ENCODE measurements at regions not wholly inside any gene's neighbourhood (a gene's known extent, or its start where the extent isn't known, plus 50 kb on each side); places are given as distances from the start of the nearest gene placed in this dataset.

DNA sequence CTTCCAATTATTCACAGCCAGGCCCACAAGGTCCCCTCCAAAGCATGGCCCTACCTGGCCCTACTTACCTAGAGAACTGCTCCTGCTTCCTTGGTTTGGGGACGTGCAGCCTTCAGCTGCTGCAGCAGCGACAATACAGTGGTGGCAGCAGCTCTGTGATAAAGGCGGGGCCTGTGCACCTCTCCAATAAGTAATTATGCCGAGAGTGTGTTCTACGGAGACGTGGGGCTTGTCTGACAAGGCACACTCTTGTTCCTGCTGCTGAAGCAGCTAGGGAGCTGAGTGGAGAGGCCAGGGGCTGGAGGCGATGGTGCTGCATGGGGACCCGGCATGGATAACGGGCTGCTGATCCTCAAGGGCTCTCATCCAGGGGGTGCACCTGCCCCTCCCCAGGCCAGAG lies 98.0 kb upstream of the THY1 start:
- peaks cover 3% of the 10 kb centered on the region for H3K27me3 ChIP-seq (ENCODE audit: insufficient read depth, low read length, poor library complexity)

DNA sequence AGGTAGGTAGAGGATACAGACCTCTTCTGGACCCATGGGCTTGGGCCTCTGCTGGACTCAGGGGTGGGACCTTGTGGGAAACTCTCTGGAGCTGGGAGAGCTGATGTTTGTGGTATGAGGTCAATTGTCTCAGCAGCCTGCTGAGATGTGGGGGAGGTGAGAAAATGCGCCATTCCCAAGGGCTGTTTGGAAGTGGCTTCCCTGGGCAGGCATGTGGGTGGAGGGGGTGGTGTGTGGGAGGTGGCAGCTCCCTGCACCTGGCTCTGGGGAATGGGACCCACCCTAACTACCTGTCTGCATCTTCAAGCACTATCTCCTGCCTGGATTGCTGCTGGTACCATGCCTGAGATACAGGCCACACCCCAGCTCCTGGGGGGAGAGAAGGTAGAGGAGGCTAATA lies 97.4 kb upstream of the THY1 start:
- H3K4me3 ChIP-seq (ENCODE audit: low read depth in 1 of 2, low read length in 2 of 2) = no peak overlapping the region
- no peak overlapping the region for H3K4me2 ChIP-seq (ENCODE audit: insufficient read depth, low read length)
- no peak overlapping the region for H3K27ac ChIP-seq (ENCODE audit: low read length)
- no peaks in the 10 kb centered on the region for H3K4me1 ChIP-seq (ENCODE audit: insufficient read depth, low read length)
- H3K36me3 ChIP-seq (ENCODE audit: insufficient read depth, low read length) = no peaks in the 10 kb centered on the region
- no peak for ATAC-seq (ENCODE audit: insufficient read depth, low read depth)
- TF ChIP-seq, protein P1, sequence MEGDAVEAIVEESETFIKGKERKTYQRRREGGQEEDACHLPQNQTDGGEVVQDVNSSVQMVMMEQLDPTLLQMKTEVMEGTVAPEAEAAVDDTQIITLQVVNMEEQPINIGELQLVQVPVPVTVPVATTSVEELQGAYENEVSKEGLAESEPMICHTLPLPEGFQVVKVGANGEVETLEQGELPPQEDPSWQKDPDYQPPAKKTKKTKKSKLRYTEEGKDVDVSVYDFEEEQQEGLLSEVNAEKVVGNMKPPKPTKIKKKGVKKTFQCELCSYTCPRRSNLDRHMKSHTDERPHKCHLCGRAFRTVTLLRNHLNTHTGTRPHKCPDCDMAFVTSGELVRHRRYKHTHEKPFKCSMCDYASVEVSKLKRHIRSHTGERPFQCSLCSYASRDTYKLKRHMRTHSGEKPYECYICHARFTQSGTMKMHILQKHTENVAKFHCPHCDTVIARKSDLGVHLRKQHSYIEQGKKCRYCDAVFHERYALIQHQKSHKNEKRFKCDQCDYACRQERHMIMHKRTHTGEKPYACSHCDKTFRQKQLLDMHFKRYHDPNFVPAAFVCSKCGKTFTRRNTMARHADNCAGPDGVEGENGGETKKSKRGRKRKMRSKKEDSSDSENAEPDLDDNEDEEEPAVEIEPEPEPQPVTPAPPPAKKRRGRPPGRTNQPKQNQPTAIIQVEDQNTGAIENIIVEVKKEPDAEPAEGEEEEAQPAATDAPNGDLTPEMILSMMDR (IDR thresholded peaks at IDR 0.05; ENCODE audit: borderline replicate concordance, extremely low read depth, low read length, poor library complexity, severe bottlenecking) = no peak
- TF ChIP-seq EZH2 (IDR thresholded peaks at IDR 0.05; ENCODE audit: borderline replicate concordance, low read depth, low read length, severe bottlenecking) = no peak
- H3K27me3 ChIP-seq (ENCODE audit: insufficient read depth, low read length, poor library complexity) = peaks cover 3% of the 10 kb centered on the region
- H3K79me2 ChIP-seq (ENCODE audit: insufficient read depth, low read length) = no peaks in the 10 kb centered on the region
- H3K9me3 ChIP-seq (ENCODE audit: insufficient read depth, low read length, severe bottlenecking) = no peaks in the 10 kb centered on the region
- no peak overlapping the region for H3K9ac ChIP-seq (ENCODE audit: low read depth, low read length)
- peaks cover 5% of the 10 kb centered on the region; the same call in 1 of the 2 replicates for H4K20me1 ChIP-seq (ENCODE audit: insufficient read depth, low read length)
- no peak for DNase-seq
- no peak overlapping the region for H2AFZ ChIP-seq (ENCODE audit: low read depth, low read length)

More for the DNA sequence above, 98.0 kb upstream of the THY1 start:
- no peak for TF ChIP-seq EZH2 (IDR thresholded peaks at IDR 0.05; ENCODE audit: borderline replicate concordance, low read depth, low read length, severe bottlenecking)
- TF ChIP-seq, protein P1 (IDR thresholded peaks at IDR 0.05; ENCODE audit: borderline replicate concordance, extremely low read depth, low read length, poor library complexity, severe bottlenecking) = no peak
- Histone ChIP-seq H2AFZ (ENCODE audit: low read depth, low read length) (no peak overlapping the region), H3K36me3 (ENCODE audit: insufficient read depth, low read length) (no peaks in the 10 kb centered on the region), H3K4me3 (ENCODE audit: low read depth in 1 of 2, low read length in 2 of 2) (no peak overlapping the region), H3K9me3 (ENCODE audit: insufficient read depth, low read length, severe bottlenecking) (no peaks in the 10 kb centered on the region), H3K9ac (ENCODE audit: low read depth, low read length) (no peak overlapping the region), H4K20me1 (ENCODE audit: insufficient read depth, low read length) (peaks cover 5% of the 10 kb centered on the region; the same call in 1 of the 2 replicates), H3K4me1 (ENCODE audit: insufficient read depth, low read length) (no peaks in the 10 kb centered on the region), H3K79me2 (ENCODE audit: insufficient read depth, low read length) (no peaks in the 10 kb centered on the region), H3K4me2 (ENCODE audit: insufficient read depth, low read length) (no peak overlapping the region), H3K27ac (ENCODE audit: low read length) (no peak overlapping the region)
- ATAC-seq (ENCODE audit: insufficient read depth, low read depth) = no peak
- DNase-seq = no peak

DNA sequence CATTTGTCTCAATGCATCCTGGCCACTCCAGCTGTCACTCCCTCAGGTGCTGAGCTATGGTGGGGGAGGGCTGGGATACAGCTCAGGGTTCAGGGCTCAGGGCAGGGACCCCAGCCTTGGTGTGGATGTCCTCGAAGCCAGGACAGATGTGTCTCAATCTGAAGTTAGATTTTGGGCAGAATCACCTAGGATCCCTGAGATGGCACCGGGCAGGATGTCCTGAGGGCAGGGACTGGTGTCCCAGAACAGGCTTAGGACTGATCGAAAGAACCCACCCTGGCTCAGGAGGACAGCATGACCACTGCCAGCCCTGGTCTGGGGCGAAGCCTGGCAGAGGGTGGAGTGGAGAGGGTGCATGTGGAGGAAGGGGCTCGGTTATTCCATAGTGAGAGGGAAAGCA lies 96.8 kb upstream of the THY1 start:
- H3K9ac ChIP-seq (ENCODE audit: low read depth, low read length) = no peak overlapping the region
- H3K4me2 ChIP-seq (ENCODE audit: insufficient read depth, low read length) = no peak overlapping the region
- DNase-seq (no peak), ATAC-seq (ENCODE audit: insufficient read depth, low read depth) (no peak)
- no peak overlapping the region for H3K4me3 ChIP-seq (ENCODE audit: low read depth in 1 of 2, low read length in 2 of 2)
- H3K36me3 ChIP-seq (ENCODE audit: insufficient read depth, low read length) = no peaks in the 10 kb centered on the region
- no peaks in the 10 kb centered on the region for H3K9me3 ChIP-seq (ENCODE audit: insufficient read depth, low read length, severe bottlenecking)
- H3K4me1 ChIP-seq (ENCODE audit: insufficient read depth, low read length) = no peaks in the 10 kb centered on the region
- TF ChIP-seq, protein P1 (IDR thresholded peaks at IDR 0.05; ENCODE audit: borderline replicate concordance, extremely low read depth, low read length, poor library complexity, severe bottlenecking) = no peak
- no peak for TF ChIP-seq EZH2 (IDR thresholded peaks at IDR 0.05; ENCODE audit: borderline replicate concordance, low read depth, low read length, severe bottlenecking)
- peaks cover 1% of the 10 kb centered on the region for H3K27me3 ChIP-seq (ENCODE audit: insufficient read depth, low read length, poor library complexity)
- no peaks in the 10 kb centered on the region for H3K79me2 ChIP-seq (ENCODE audit: insufficient read depth, low read length)
- H3K27ac ChIP-seq (ENCODE audit: low read length) = no peak overlapping the region
- H2AFZ ChIP-seq (ENCODE audit: low read depth, low read length) = no peak overlapping the region
- H4K20me1 ChIP-seq (ENCODE audit: insufficient read depth, low read length) = peaks cover 5% of the 10 kb centered on the region; the same call in 1 of the 2 replicates
